AG10803 (cell line): ENCODE measurements at regions not wholly inside any gene's neighbourhood (a gene's known extent, or its start where the extent isn't known, plus 50 kb on each side); places are given as distances from the start of the nearest gene placed in this dataset.

Experiments used
- DNase-seq: peaks from one replicate; pipeline ENCODE4 v3.0.0; 2010; ENCODE audit warnings: low read depth
- H3K4me3 ChIP-seq: 2 replicates; pipeline ENCODE4 v1.5.1; 2011; ENCODE audit warnings: mild to moderate bottlenecking, low read length, control low read depth
- TF ChIP-seq, protein P1 (sequence below): conservative IDR thresholded peaks from 2 replicates; pipeline ENCODE4 v1.5.1; 2011; ENCODE audit warnings: mild to moderate bottlenecking, low read length, control low read depth, inconsistent platforms

- peak; percentile 17 for DNase-seq
- no peak overlapping the region for H3K4me3 ChIP-seq
- TF ChIP-seq, protein P1, sequence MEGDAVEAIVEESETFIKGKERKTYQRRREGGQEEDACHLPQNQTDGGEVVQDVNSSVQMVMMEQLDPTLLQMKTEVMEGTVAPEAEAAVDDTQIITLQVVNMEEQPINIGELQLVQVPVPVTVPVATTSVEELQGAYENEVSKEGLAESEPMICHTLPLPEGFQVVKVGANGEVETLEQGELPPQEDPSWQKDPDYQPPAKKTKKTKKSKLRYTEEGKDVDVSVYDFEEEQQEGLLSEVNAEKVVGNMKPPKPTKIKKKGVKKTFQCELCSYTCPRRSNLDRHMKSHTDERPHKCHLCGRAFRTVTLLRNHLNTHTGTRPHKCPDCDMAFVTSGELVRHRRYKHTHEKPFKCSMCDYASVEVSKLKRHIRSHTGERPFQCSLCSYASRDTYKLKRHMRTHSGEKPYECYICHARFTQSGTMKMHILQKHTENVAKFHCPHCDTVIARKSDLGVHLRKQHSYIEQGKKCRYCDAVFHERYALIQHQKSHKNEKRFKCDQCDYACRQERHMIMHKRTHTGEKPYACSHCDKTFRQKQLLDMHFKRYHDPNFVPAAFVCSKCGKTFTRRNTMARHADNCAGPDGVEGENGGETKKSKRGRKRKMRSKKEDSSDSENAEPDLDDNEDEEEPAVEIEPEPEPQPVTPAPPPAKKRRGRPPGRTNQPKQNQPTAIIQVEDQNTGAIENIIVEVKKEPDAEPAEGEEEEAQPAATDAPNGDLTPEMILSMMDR, result no peak
These were observed 312.7 kb upstream of the GATB start for GRCh38 chr4:152073351-152074087.

DNA sequence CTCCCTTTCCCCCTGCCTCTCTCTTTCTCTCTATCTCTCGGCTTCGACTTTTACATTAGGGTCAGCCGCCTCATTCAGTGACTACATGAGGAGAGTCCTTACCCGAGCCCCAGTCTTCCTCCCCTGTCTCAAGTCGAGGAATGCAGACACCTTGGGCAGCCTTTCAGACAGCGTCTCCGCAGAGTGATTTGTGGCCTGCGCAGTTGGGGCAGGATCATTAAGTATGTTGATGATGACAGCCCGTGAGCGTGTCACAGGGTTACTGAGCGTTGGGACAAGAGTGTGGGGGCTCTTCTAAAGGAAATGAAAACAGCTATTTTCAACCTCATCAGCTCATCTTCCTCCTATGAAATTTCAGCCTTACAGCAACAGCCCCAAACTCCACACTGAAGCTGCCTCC lies 312.1 kb upstream of the GATB start:
- no peak for DNase-seq
- TF ChIP-seq, protein P1, result no peak
- no peak overlapping the region for H3K4me3 ChIP-seq

- DNase-seq, result peak; percentile 4
- H3K4me3 ChIP-seq, result no peak overlapping the region
- TF ChIP-seq, protein P1, result no peak
These were observed 311.2 kb upstream of the GATB start for GRCh38 chr4:152072001-152072485.

- TF ChIP-seq, protein P1, result no peak
- DNase-seq, result no peak
- no peak overlapping the region for H3K4me3 ChIP-seq
These were observed 310.0 kb upstream of the GATB start for GRCh38 chr4:152070854-152071253.

GRCh38 chr4:152068866-152069265 lies 308.1 kb upstream of the GATB start:
- no peak overlapping the region for H3K4me3 ChIP-seq
- TF ChIP-seq, protein P1, result no peak
- DNase-seq, result no peak

- H3K4me3 ChIP-seq, result no peak overlapping the region
- DNase-seq, result no peak
- TF ChIP-seq, protein P1, result no peak
These were observed 304.7 kb upstream of the GATB start for GRCh38 chr4:152065545-152065944.

- no peak for DNase-seq
- TF ChIP-seq, protein P1, result no peak
- no peak overlapping the region for H3K4me3 ChIP-seq
These were observed 303.9 kb upstream of the GATB start for GRCh38 chr4:152064753-152065152.
